HepG2 (cell line): ENCODE measurements at regions not wholly inside any gene's neighbourhood (a gene's known extent, or its start where the extent isn't known, plus 50 kb on each side); places are given as distances from the start of the nearest gene placed in this dataset.
A peak's percentile ranks its signal among the peaks of the same experiment; 100 is the strongest.

Source experiments
- FUBP1 ChIP-seq: sonication (generic); formaldehyde crosslinking; IDR thresholded peaks from 2 replicates; pipeline ENCODE4 v1.5.1; 2020; ENCODE audit warnings: missing genetic modification reagents, mild to moderate bottlenecking, borderline replicate concordance
- GABPA ChIP-seq, 2 experiments: IDR thresholded peaks; 2 replicates each; pipeline ENCODE4 v1.6.1; 2011 to 2016; ENCODE audit warnings: low read depth in 2 of 2, low read length in 1 of 2, missing biosample characterization in 1 of 2, missing genetic modification characterization in 1 of 2
- GABPB1 ChIP-seq: IDR thresholded peaks from 2 replicates; pipeline ENCODE4 v1.6.1; 2016; ENCODE audit warnings: mild to moderate bottlenecking, missing genetic modification reagents, moderate library complexity, missing compliant biosample characterization
- KMT2B ChIP-seq: IDR thresholded peaks from 2 replicates; pipeline ENCODE4 v1.6.1; 2016; ENCODE audit warnings: missing genetic modification reagents, missing compliant biosample characterization
- NFKB2 ChIP-seq: sonication (generic); formaldehyde crosslinking; IDR thresholded peaks from 2 replicates; pipeline ENCODE4 v1.4.0; 2020; ENCODE audit warnings: missing genetic modification reagents, borderline replicate concordance
- NRL ChIP-seq: sonication (generic); formaldehyde crosslinking; IDR thresholded peaks from 2 replicates; pipeline ENCODE4 v1.5.0; 2020; ENCODE audit warnings: missing genetic modification reagents, mild to moderate bottlenecking, moderate library complexity, borderline replicate concordance
- POLR2AphosphoS5 ChIP-seq: IDR thresholded peaks from 2 replicates; pipeline ENCODE4 v1.6.1; 2012; ENCODE audit warnings: low read depth, low read length
- POLR2G ChIP-seq: fragments of 200-400 bp; formaldehyde crosslinking; IDR thresholded peaks from 2 replicates; pipeline ENCODE4 v1.6.1; 2018; ENCODE audit warnings: mild to moderate bottlenecking, low read depth, low read length, moderate library complexity
- RERE ChIP-seq: IDR thresholded peaks from 2 replicates; pipeline ENCODE4 v1.6.1; 2016; ENCODE audit warnings: low read depth, missing genetic modification reagents, missing compliant biosample characterization
- SMAD1 ChIP-seq: sonication (generic); formaldehyde crosslinking; IDR thresholded peaks from 2 replicates; pipeline ENCODE4 v1.4.0; 2020; ENCODE audit warnings: missing genetic modification reagents, low read depth, mild to moderate bottlenecking, borderline replicate concordance
- TARDBP ChIP-seq: sonication (generic); formaldehyde crosslinking; IDR thresholded peaks from 2 replicates; pipeline ENCODE4 v1.8.0; 2022; ENCODE audit warnings: mild to moderate bottlenecking, missing genetic modification reagents
- ZBTB2 ChIP-seq: sonication (generic); formaldehyde crosslinking; IDR thresholded peaks from 2 replicates; pipeline ENCODE4 v1.8.0; 2022; ENCODE audit warnings: low read depth, missing genetic modification reagents
- ZBTB7B ChIP-seq: sonication (generic); formaldehyde crosslinking; IDR thresholded peaks from 2 replicates; pipeline ENCODE4 v1.4.0; 2020; ENCODE audit warnings: missing genetic modification reagents
- ZNF17 ChIP-seq: sonication (generic); formaldehyde crosslinking; IDR thresholded peaks from 2 replicates; pipeline ENCODE4 v1.5.0; 2020; ENCODE audit warnings: mild to moderate bottlenecking, missing genetic modification reagents
- ZNF18 ChIP-seq: sonication (generic); formaldehyde crosslinking; IDR thresholded peaks from 2 replicates; pipeline ENCODE4 v1.8.0; 2022; ENCODE audit warnings: mild to moderate bottlenecking, missing genetic modification reagents; ENCODE audit not compliant: insufficient replicate concordance
- ZNF550 ChIP-seq: sonication (generic); formaldehyde crosslinking; IDR thresholded peaks from 2 replicates; pipeline ENCODE4 v1.4.0; 2020; ENCODE audit warnings: mild to moderate bottlenecking, missing genetic modification reagents, borderline replicate concordance
- ZNF614 ChIP-seq: IDR thresholded peaks from 2 replicates; pipeline ENCODE4 v1.6.1; 2018; ENCODE audit warnings: missing biosample characterization, missing genetic modification reagents, inconsistent platforms, borderline replicate concordance
- ZNF792 ChIP-seq: IDR thresholded peaks from 2 replicates; pipeline ENCODE4 v1.6.1; 2016
- ZSCAN25 ChIP-seq: sonication (generic); formaldehyde crosslinking; IDR thresholded peaks from 2 replicates; pipeline ENCODE4 v1.8.0; 2022; ENCODE audit warnings: mild to moderate bottlenecking, missing genetic modification reagents

GRCh38 chr13:50123862-50124535, 108.8 kb downstream of the KCNRG start (continued):
- peak; percentile 36; the same call in 1 of the 2 replicates for TF ChIP-seq RERE (CRISPR knock-in tag)
- TF ChIP-seq ZBTB7B (CRISPR knock-in tag): peak; percentile 78; the same call in 1 of the 2 replicates
- TF ChIP-seq ZNF18: peak; percentile 42
- TF ChIP-seq GABPB1 (CRISPR knock-in tag): peak; percentile 93
- 0 out of 2 replicates have a peak, but pooled peaks have one; percentile 2 for TF ChIP-seq ZNF614 (CRISPR knock-in tag)
- TF ChIP-seq KMT2B (CRISPR knock-in tag): peak; percentile 85; the same call in 1 of the 2 replicates
- peak; percentile 69; the same call in 1 of the 2 replicates for TF ChIP-seq ZNF550 (CRISPR knock-in tag)
- no peak for TF ChIP-seq FUBP1
- TF ChIP-seq NFKB2 (CRISPR knock-in tag): peak; percentile 32; the same call in 1 of the 2 replicates
- peak; percentile 80 for TF ChIP-seq POLR2AphosphoS5
- TF ChIP-seq SMAD1 (CRISPR knock-in tag): peak; percentile 91; the same call in 1 of the 2 replicates
- peak; percentile 65 for TF ChIP-seq ZNF792 (CRISPR knock-in tag)
- TF ChIP-seq NRL (CRISPR knock-in tag): peak; percentile 77
- TF ChIP-seq TARDBP (CRISPR knock-in tag): no peak
- peak; percentile 85 for TF ChIP-seq ZBTB2
- TF ChIP-seq GABPA (IDR thresholded peaks at IDR 0.05; ENCODE audit: low read depth, low read length): no peak
- TF ChIP-seq GABPA (CRISPR knock-in tag; IDR thresholded peaks at IDR 0.05; ENCODE audit: low read depth): peak; percentile 87
- TF ChIP-seq POLR2G: peak; percentile 70
- peak; percentile 72 for TF ChIP-seq ZSCAN25 (CRISPR knock-in tag)
- TF ChIP-seq ZNF17 (CRISPR knock-in tag): 0 out of 2 replicates have a peak, but pooled peaks have one; percentile 43
